ENCODE measurements at regions not wholly inside any gene's neighbourhood (a gene's known extent, or its start where the extent isn't known, plus 50 kb on each side); places are given as distances from the start of the nearest gene placed in this dataset.

- TF ChIP-seq, protein P1, sequence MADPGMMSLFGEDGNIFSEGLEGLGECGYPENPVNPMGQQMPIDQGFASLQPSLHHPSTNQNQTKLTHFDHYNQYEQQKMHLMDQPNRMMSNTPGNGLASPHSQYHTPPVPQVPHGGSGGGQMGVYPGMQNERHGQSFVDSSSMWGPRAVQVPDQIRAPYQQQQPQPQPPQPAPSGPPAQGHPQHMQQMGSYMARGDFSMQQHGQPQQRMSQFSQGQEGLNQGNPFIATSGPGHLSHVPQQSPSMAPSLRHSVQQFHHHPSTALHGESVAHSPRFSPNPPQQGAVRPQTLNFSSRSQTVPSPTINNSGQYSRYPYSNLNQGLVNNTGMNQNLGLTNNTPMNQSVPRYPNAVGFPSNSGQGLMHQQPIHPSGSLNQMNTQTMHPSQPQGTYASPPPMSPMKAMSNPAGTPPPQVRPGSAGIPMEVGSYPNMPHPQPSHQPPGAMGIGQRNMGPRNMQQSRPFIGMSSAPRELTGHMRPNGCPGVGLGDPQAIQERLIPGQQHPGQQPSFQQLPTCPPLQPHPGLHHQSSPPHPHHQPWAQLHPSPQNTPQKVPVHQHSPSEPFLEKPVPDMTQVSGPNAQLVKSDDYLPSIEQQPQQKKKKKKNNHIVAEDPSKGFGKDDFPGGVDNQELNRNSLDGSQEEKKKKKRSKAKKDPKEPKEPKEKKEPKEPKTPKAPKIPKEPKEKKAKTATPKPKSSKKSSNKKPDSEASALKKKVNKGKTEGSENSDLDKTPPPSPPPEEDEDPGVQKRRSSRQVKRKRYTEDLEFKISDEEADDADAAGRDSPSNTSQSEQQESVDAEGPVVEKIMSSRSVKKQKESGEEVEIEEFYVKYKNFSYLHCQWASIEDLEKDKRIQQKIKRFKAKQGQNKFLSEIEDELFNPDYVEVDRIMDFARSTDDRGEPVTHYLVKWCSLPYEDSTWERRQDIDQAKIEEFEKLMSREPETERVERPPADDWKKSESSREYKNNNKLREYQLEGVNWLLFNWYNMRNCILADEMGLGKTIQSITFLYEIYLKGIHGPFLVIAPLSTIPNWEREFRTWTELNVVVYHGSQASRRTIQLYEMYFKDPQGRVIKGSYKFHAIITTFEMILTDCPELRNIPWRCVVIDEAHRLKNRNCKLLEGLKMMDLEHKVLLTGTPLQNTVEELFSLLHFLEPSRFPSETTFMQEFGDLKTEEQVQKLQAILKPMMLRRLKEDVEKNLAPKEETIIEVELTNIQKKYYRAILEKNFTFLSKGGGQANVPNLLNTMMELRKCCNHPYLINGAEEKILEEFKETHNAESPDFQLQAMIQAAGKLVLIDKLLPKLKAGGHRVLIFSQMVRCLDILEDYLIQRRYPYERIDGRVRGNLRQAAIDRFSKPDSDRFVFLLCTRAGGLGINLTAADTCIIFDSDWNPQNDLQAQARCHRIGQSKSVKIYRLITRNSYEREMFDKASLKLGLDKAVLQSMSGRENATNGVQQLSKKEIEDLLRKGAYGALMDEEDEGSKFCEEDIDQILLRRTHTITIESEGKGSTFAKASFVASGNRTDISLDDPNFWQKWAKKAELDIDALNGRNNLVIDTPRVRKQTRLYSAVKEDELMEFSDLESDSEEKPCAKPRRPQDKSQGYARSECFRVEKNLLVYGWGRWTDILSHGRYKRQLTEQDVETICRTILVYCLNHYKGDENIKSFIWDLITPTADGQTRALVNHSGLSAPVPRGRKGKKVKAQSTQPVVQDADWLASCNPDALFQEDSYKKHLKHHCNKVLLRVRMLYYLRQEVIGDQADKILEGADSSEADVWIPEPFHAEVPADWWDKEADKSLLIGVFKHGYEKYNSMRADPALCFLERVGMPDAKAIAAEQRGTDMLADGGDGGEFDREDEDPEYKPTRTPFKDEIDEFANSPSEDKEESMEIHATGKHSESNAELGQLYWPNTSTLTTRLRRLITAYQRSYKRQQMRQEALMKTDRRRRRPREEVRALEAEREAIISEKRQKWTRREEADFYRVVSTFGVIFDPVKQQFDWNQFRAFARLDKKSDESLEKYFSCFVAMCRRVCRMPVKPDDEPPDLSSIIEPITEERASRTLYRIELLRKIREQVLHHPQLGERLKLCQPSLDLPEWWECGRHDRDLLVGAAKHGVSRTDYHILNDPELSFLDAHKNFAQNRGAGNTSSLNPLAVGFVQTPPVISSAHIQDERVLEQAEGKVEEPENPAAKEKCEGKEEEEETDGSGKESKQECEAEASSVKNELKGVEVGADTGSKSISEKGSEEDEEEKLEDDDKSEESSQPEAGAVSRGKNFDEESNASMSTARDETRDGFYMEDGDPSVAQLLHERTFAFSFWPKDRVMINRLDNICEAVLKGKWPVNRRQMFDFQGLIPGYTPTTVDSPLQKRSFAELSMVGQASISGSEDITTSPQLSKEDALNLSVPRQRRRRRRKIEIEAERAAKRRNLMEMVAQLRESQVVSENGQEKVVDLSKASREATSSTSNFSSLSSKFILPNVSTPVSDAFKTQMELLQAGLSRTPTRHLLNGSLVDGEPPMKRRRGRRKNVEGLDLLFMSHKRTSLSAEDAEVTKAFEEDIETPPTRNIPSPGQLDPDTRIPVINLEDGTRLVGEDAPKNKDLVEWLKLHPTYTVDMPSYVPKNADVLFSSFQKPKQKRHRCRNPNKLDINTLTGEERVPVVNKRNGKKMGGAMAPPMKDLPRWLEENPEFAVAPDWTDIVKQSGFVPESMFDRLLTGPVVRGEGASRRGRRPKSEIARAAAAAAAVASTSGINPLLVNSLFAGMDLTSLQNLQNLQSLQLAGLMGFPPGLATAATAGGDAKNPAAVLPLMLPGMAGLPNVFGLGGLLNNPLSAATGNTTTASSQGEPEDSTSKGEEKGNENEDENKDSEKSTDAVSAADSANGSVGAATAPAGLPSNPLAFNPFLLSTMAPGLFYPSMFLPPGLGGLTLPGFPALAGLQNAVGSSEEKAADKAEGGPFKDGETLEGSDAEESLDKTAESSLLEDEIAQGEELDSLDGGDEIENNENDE (IDR thresholded peaks at IDR 0.05; ENCODE audit: insufficient replicate concordance, low read length) = no peak
- TF ChIP-seq CEBPB (IDR thresholded peaks at IDR 0.05; ENCODE audit: low read depth, low read length) (no peak), JUN (IDR thresholded peaks at IDR 0.05; ENCODE audit: low read depth, low read length) (no peak), E2F6 (IDR thresholded peaks at IDR 0.05) (no peak), FOSL1 (IDR thresholded peaks at IDR 0.05; ENCODE audit: insufficient read depth, low read depth, low read length) (no peak)
These were observed 194.7 kb downstream of the MED10 start (continued) for GRCh38 chr5:6183391-6184390.

Data from H1 (cell line).